GM06990 (cell line): ENCODE measurements at regions not wholly inside any gene's neighbourhood (a gene's known extent, or its start where the extent isn't known, plus 50 kb on each side); places are given as distances from the start of the nearest gene placed in this dataset.

Experiments
- DNase-seq: peaks from one replicate; pipeline ENCODE4 v3.0.0-alpha.2; 2011; ENCODE audit not compliant: insufficient read length; ENCODE audit errors: extremely low read depth
- H3K27me3 ChIP-seq: replicated peaks from 2 replicates; pipeline ENCODE4 v1.6.0; 2011; ENCODE audit warnings: low read length; ENCODE audit not compliant: control insufficient read depth, insufficient read depth
- H3K36me3 ChIP-seq: 2 replicates; pipeline ENCODE4 v1.5.1; 2011; ENCODE audit warnings: low read length; ENCODE audit not compliant: control insufficient read depth, insufficient read depth
- H3K4me3 ChIP-seq: replicated peaks from 2 replicates; pipeline ENCODE4 v1.5.1; 2011; ENCODE audit warnings: low read depth, mild to moderate bottlenecking, control low read depth, low read length
- CTCF ChIP-seq: IDR thresholded peaks from 2 replicates; pipeline ENCODE4 v1.5.1; 2011; ENCODE audit warnings: low read length, control low read depth, mild to moderate bottlenecking, inconsistent platforms; ENCODE audit not compliant: insufficient read depth, poor library complexity, severe bottlenecking

GRCh38 chr4:60648774-60649173 lies 551.4 kb upstream of the ADGRL3 start:
- Histone ChIP-seq H3K4me3 (no peak overlapping the region), H3K36me3 (no peaks in the 10 kb centered on the region)
- no peak for DNase-seq

GRCh38 chr4:60652933-60653332 lies 547.2 kb upstream of the ADGRL3 start:
- Histone ChIP-seq H3K36me3 (no peaks in the 10 kb centered on the region), H3K27me3 (no peaks in the 10 kb centered on the region), H3K4me3 (no peak overlapping the region)
- no peak for DNase-seq
- TF ChIP-seq CTCF = no peak

More at GRCh38 chr4:60648774-60649173, 551.4 kb upstream of the ADGRL3 start:
- no peaks in the 10 kb centered on the region for H3K27me3 ChIP-seq
- no peak for TF ChIP-seq CTCF

GRCh38 chr4:60655356-60655755 lies 544.8 kb upstream of the ADGRL3 start:
- Histone ChIP-seq H3K36me3 (no peaks in the 10 kb centered on the region), H3K4me3 (no peak overlapping the region), H3K27me3 (no peaks in the 10 kb centered on the region)
- no peak for DNase-seq
- no peak for TF ChIP-seq CTCF

- H3K4me3 ChIP-seq = no peak overlapping the region
- H3K27me3 ChIP-seq = no peaks in the 10 kb centered on the region
- DNase-seq = no peak
- no peak for TF ChIP-seq CTCF
- no peaks in the 10 kb centered on the region for H3K36me3 ChIP-seq
Measured at GRCh38 chr4:60656171-60656570, 544.0 kb upstream of the ADGRL3 start.

- no peak for TF ChIP-seq CTCF
- no peak overlapping the region for H3K4me3 ChIP-seq
- H3K36me3 ChIP-seq = no peaks in the 10 kb centered on the region
- no peak for DNase-seq
- H3K27me3 ChIP-seq = no peaks in the 10 kb centered on the region
Measured at GRCh38 chr4:60657041-60657440, 543.1 kb upstream of the ADGRL3 start.

GRCh38 chr4:60657807-60658206 lies 542.3 kb upstream of the ADGRL3 start:
- no peak for TF ChIP-seq CTCF
- DNase-seq = no peak
- H3K4me3 ChIP-seq = no peak overlapping the region

More at GRCh38 chr4:60657807-60658206, 542.3 kb upstream of the ADGRL3 start:
- H3K36me3 ChIP-seq = no peaks in the 10 kb centered on the region
- no peaks in the 10 kb centered on the region for H3K27me3 ChIP-seq
